Stomach (tissue), 8 donors: ENCODE measurements at regions not wholly inside any gene's neighbourhood (a gene's known extent, or its start where the extent isn't known, plus 50 kb on each side); places are given as distances from the start of the nearest gene placed in this dataset.

Experiments
- DNase-seq, 2 donors: peaks; one replicate each; pipeline versions ENCODE4 v3.0.0 to v3.0.0-alpha.2; 2013 to 2019
- H3K27ac ChIP-seq, 5 donors: fragments of 200-600 bp in 4 of 5; sonication (generic) in 4 of 5; one replicate each; pipeline ENCODE4 v1.5.1; 2013 to 2019; ENCODE audit warnings: mild to moderate bottlenecking in 1 of 5, moderate library complexity in 1 of 5
- H3K27me3 ChIP-seq, 3 donors: fragments of 200-600 bp; sonication (generic); one replicate each; pipeline ENCODE4 v1.5.1; 2017 to 2019; ENCODE audit warnings: mixed run types in 1 of 3
- H3K36me3 ChIP-seq, 4 donors: fragments of 200-600 bp; sonication (generic); 1 replicate in 3 of 4; 2 replicates in 1 of 4; pipeline ENCODE4 v1.5.1; 2016 to 2019
- H3K4me1 ChIP-seq, 4 donors: fragments of 200-600 bp; sonication (generic); one replicate each; pipeline ENCODE4 v1.5.1; 2016 to 2019
- H3K4me3 ChIP-seq, 4 donors: fragments of 200-600 bp; sonication (generic) in 3 of 4; one replicate each; pipeline ENCODE4 v1.5.1; 2016 to 2019; ENCODE audit warnings: mild to moderate bottlenecking in 1 of 4
- H3K9me3 ChIP-seq, 4 donors: fragments of 200-600 bp; sonication (generic); one replicate each; pipeline ENCODE4 v1.5.1; 2016 to 2019
- EP300 ChIP-seq: sonication (generic); formaldehyde crosslinking; IDR thresholded peaks from one replicate; pipeline ENCODE4 v1.6.1; 2017; ENCODE audit warnings: antibody characterized with exemption
- POLR2A ChIP-seq, 4 donors: fragments of 450-650 bp; IDR thresholded peaks; one replicate each; pipeline ENCODE4 v1.6.1; 2016; ENCODE audit warnings: antibody characterized with exemption in 4 of 4, control low read depth in 2 of 4, mild to moderate bottlenecking in 1 of 4, moderate library complexity in 1 of 4
- POLR2AphosphoS5 ChIP-seq, 3 donors: sonication (generic); formaldehyde crosslinking; IDR thresholded peaks; one replicate each; pipeline ENCODE4 v1.6.1; 2016; ENCODE audit warnings: antibody characterized with exemption in 3 of 3
- WGBS, 5 donors: extraction: QIAGEN DNeasy Blood & Tissue Kit in 3 of 5; methylation state at CpG; one replicate each; pipeline versions ENCODE4 v1.1.5 to v1.1.7; 2013 to 2018; 5-methylcytosine and 5-hydroxymethylcytosine counted together
- intact Hi-C: fragments of 100-400 bp; cut with DNase I; formaldehyde crosslinking; loops from one replicate; pipeline ENCODE4 v1.15.1; 2023; ENCODE audit warnings: low total_unique reads
- TF ChIP-seq, protein P1 (sequence below), 7 experiments: fragments of 450-650 bp in 4 of 7; fragments of 200-600 bp in 3 of 7; sonication (generic) in 3 of 7; IDR thresholded peaks; one replicate each; pipeline ENCODE4 v1.5.1; 2016 to 2019; ENCODE audit warnings: antibody characterized with exemption in 7 of 7, control low read depth in 2 of 7, mild to moderate bottlenecking in 1 of 7
- donor health status: healthy with polysubstance abuse.
- donor health status: Bipolar disorder and iron deficiency.
- donor health status: healthy.

GRCh38 chr18:23311351-23312121, 141.6 kb upstream of the RIOK3 start:
- Histone ChIP-seq H3K4me1 (peaks cover 0 to 14% (median 0%) of the 10 kb centered on the region in 4 donors), H3K4me3 (no peak overlapping the region), H3K27me3 (no peaks in the 10 kb centered on the region), H3K27ac (no peak overlapping the region), H3K9me3 (no peaks in the 10 kb centered on the region), H3K36me3 (no peaks in the 10 kb centered on the region)
- TF ChIP-seq POLR2A (IDR thresholded peaks at IDR 0.05), result no peak
- no peak for TF ChIP-seq EP300
- TF ChIP-seq, protein P1, sequence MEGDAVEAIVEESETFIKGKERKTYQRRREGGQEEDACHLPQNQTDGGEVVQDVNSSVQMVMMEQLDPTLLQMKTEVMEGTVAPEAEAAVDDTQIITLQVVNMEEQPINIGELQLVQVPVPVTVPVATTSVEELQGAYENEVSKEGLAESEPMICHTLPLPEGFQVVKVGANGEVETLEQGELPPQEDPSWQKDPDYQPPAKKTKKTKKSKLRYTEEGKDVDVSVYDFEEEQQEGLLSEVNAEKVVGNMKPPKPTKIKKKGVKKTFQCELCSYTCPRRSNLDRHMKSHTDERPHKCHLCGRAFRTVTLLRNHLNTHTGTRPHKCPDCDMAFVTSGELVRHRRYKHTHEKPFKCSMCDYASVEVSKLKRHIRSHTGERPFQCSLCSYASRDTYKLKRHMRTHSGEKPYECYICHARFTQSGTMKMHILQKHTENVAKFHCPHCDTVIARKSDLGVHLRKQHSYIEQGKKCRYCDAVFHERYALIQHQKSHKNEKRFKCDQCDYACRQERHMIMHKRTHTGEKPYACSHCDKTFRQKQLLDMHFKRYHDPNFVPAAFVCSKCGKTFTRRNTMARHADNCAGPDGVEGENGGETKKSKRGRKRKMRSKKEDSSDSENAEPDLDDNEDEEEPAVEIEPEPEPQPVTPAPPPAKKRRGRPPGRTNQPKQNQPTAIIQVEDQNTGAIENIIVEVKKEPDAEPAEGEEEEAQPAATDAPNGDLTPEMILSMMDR (IDR thresholded peaks at IDR 0.05), result no peak
- peak in 1 of 3 donors; percentile 32 for TF ChIP-seq POLR2AphosphoS5 (IDR thresholded peaks at IDR 0.05)
- WGBS, 5 donors, result 81 to 93% (median 84%) methylated on average over 7 of the region's 7 CpGs
- peak in 1 of 2 donors; percentile 78 for DNase-seq
- intact Hi-C loops, result no loop called here

DNA sequence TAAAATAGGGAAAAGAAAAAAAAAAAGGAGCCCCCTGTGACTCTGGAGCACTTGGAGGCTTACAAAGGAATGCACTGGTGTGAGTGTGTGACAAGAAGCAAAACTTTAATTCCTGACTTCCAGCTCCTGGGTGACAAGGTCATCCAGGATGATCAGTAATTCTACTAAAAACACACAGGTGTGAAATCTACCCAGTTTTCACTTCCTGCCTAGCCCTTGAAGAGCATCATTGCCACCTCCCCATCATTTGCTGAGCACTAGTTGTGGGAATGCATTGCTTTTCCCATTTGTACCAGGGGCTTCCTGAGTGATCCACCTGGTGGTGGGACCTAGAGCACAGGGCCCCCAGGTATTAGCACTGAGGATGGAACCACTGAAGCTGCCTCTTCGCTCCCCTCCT, 139.7 kb upstream of the RIOK3 start:
- Histone ChIP-seq H3K9me3 (no peaks in the 10 kb centered on the region), H3K36me3 (no peaks in the 10 kb centered on the region), H3K4me3 (no peak overlapping the region), H3K27me3 (no peaks in the 10 kb centered on the region), H3K27ac (no peak overlapping the region), H3K4me1 (peaks cover 0 to 4% (median 0%) of the 10 kb centered on the region in 4 donors)
- WGBS, 5 donors, result 89 to 100% (median 100%) methylated on average over 1 of the region's 1 CpG
- intact Hi-C loops, result no loop called here
- DNase-seq, result no peak
- no peak for TF ChIP-seq POLR2AphosphoS5 (IDR thresholded peaks at IDR 0.05)
- no peak for TF ChIP-seq POLR2A (IDR thresholded peaks at IDR 0.05)
- TF ChIP-seq, protein P1 (IDR thresholded peaks at IDR 0.05), result no peak
- no peak for TF ChIP-seq EP300

DNA sequence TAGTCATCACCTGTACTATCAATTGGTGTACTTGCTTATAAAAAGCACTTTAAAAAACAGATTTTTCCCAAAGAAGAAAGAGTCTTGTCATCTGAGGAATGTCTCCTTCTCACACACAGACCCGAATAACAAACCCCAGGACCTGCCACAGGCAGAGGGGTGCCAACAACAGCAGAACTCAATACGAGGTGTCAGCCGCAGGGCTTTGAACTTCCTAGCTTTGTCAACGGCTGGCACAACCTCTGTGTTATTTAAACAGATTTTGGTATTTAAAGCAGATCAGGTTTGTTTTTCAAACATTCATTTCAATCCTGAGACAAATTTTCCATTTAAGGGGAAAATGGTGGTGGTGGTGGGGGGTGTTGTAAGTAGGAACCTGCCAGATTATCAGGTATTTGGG, 138.4 kb upstream of the RIOK3 start:
- Histone ChIP-seq H3K9me3 (no peaks in the 10 kb centered on the region), H3K4me1 (peaks cover 0 to 4% (median 0%) of the 10 kb centered on the region in 4 donors), H3K4me3 (no peak overlapping the region), H3K27ac (no peak overlapping the region), H3K27me3 (no peaks in the 10 kb centered on the region), H3K36me3 (no peaks in the 10 kb centered on the region)
- TF ChIP-seq POLR2A (IDR thresholded peaks at IDR 0.05), result no peak
- no peak for TF ChIP-seq EP300
- TF ChIP-seq, protein P1 (IDR thresholded peaks at IDR 0.05), result no peak
- no peak for TF ChIP-seq POLR2AphosphoS5 (IDR thresholded peaks at IDR 0.05)
- WGBS, 5 donors, result 79 to 87% (median 82%) methylated on average over 4 of the region's 4 CpGs
- no peak for DNase-seq
- intact Hi-C loops, result no loop called here

DNA sequence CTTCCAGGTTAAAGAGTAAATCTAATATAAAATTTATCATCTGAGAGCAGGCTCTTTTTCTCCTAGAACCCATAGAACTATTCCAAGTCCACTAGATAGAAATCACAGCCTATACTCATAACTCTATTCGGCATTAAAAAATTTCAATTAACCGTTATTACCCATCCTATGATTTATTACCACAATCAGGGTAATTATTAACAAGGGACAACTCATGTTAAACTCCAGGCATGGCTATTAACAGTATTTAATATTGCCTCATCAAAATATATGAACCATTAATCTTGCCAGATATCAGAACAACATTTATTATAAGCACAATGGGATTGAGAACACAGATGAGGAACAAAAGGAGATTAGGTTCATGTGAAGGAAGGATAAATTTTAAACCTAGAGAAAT, 136.8 kb upstream of the RIOK3 start:
- intact Hi-C loops, result no loop called here
- H3K4me3 ChIP-seq, result no peak overlapping the region
- H3K27me3 ChIP-seq, result no peaks in the 10 kb centered on the region
- no peak overlapping the region for H3K27ac ChIP-seq
- H3K9me3 ChIP-seq, result no peaks in the 10 kb centered on the region
- 79 to 98% (median 97%) methylated on average over 2 of the region's 2 CpGs for WGBS, 5 donors
- TF ChIP-seq EP300, result no peak
- no peak for TF ChIP-seq POLR2AphosphoS5 (IDR thresholded peaks at IDR 0.05)
- no peak for TF ChIP-seq POLR2A (IDR thresholded peaks at IDR 0.05)
- TF ChIP-seq, protein P1 (IDR thresholded peaks at IDR 0.05), result no peak
- no peak for DNase-seq
- H3K36me3 ChIP-seq, result no peaks in the 10 kb centered on the region
- H3K4me1 ChIP-seq, result peaks cover 0 to 4% (median 0%) of the 10 kb centered on the region in 4 donors
